ENCODE measurements at regions not wholly inside any gene's neighbourhood (a gene's known extent, or its start where the extent isn't known, plus 50 kb on each side); places are given as distances from the start of the nearest gene placed in this dataset.

- DNase-seq, result no peak
These were observed 845.4 kb upstream of the TMEM132C start for GRCh38 chr12:127421614-127422013.

DNA sequence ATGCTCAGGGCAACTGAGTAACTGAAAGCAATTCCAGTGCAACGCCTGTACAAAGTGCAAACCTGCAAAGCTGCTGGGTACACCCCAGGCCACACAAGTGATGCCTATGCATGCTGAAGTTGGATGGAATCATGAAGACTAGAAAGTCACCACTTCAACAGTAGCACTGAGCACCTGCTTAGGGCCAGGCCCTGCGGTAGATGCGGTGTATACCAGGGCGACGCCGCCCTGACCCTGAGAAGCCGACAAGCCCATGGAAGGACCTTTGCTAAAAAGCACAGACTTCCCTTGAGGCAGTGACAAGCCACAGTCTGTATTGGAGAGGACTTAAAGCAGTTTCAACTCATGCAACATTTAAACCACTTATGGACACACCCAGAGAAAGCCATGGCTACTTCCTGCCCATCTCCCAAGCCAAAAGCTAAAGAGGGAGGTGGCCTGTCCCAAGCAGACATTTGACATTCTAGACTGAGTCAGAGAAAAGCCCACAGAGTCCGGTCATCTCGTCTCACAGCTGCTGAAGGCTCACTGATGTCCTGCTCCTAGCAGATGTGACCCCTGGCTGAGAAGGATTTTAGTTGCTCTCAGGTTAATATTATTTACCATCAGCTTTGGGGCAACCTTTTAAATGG is 843.9 kb upstream of the TMEM132C start:
- DNase-seq, result no peak

DNA sequence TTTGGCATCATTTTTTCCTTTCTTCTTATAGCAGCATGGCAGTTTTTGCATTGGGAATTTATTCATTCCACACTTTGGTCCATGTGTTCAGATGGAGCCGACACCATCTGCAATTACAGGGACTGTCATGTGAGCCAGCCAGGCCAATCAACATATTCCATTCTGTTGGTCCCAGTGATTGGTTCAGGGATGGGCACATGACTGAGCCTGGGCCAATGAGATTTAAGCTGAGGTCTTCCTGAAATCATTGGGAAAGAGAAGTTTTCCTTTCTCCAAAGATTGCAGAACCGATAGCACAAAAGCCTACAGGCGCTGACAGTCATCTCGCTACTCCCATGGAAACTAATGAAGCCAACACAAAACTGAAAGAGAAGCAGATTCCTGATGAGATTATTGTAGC is 841.5 kb upstream of the TMEM132C start:
- DNase-seq, result no peak

- no peak for DNase-seq
These were observed 838.5 kb upstream of the TMEM132C start for GRCh38 chr12:127428420-127428819.

DNA sequence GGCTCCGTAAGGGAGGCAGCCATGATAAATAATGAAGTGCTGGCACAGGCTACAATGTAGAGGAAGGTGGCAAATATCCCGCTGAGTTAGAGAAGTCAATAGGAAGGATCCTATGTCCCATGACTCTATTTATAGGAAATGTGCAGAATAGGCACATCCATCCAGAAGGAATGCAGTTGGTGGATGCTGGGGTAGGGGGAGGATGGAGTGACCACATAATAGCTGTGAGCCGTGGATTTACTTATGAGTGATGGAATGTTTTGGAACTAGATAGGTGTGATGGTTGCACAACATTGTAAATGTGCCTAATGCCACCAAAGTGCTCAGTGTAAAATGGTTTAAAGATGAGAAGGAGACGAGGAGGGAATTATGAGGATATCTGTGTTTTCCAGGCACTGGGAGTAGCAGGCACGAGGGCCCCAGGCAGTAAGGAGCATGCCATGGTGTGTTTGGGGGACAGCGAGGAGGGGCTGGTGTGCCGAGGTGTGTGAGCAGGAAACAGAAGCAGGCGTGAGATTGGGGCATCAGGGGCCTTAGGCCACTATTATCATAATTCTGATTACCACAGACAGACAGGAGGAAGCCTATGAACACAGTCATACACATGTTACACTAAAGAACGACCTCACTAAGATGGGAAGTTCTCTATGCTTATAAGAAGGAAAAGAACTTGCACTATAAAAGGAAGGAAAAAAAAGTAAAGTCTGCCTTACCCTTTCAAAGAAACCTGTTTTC is 837.3 kb upstream of the TMEM132C start:
- no peak for DNase-seq

- no peak for DNase-seq
These were observed 836.6 kb upstream of the TMEM132C start for GRCh38 chr12:127430401-127430800.

- DNase-seq, result no peak
These were observed 835.8 kb upstream of the TMEM132C start for GRCh38 chr12:127431177-127431576.

DNA sequence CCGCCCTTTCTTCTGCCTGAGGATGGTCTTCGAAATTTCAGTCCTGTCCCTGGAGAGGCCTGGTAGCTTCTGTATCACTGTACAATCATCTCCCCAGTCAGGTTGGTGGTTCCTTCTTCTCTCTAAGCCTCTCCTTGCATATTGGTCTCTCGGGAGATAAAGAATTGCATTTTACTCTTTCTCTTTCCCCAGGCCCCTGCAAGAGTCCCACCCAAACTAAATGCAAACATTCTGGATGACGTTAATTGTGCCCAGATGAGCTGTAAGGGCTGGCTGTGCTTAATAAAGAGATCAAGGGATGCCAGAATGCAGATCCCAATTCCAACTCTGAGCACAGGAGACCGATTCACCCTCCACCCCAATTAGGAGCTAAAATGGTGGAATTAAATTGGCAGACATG is 835.4 kb upstream of the TMEM132C start:
- DNase-seq, result no peak

- DNase-seq, result no peak
These were observed 831.5 kb upstream of the TMEM132C start for GRCh38 chr12:127435439-127435838.

- DNase-seq, result no peak
These were observed 828.3 kb upstream of the TMEM132C start for GRCh38 chr12:127438512-127439244.

DNA sequence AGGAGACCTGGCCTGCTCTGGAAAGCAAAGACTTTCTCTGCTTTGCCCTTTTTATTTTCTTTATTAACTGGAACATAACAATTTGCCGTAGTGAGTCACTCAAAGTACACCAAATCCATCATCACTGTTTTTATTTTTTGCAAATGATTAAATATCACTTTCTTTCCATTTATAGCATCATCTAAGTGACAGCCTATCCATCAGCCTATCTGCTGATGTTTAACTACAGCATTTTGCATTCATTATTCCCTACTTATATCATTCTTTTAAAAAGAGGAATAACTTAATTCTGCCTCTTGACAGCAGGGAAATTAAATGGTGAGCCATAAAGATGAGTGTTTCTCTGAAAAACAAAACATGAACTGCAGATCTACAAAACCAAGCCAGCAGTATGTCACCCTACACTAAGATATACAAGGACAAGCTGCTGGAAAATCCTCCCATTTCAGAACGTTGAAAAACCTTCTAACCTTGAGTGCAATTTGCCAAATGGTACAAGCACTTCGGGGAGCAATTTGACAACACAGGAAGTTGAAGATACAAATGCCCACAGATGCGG is 821.3 kb upstream of the TMEM132C start:
- no peak for DNase-seq

DNA sequence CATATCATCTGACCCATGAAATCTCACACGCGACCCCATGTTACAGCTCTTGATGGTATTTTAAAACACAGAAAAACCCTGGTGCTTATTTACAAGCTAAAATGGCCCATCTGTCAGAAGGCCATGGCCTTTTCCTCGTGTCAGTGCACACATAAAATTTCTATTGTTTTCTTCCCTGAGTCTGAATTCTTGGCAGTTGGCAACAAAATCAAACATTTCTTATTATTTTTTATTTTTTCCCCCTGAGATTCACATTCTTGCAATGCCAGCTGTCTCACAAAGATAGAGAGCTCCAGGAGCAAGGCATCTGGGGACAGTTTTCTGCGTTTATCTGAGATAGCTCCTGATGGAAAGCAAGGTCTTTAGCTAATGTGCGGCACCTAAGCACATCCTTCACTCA is 818.1 kb upstream of the TMEM132C start:
- DNase-seq, result no peak

DNA sequence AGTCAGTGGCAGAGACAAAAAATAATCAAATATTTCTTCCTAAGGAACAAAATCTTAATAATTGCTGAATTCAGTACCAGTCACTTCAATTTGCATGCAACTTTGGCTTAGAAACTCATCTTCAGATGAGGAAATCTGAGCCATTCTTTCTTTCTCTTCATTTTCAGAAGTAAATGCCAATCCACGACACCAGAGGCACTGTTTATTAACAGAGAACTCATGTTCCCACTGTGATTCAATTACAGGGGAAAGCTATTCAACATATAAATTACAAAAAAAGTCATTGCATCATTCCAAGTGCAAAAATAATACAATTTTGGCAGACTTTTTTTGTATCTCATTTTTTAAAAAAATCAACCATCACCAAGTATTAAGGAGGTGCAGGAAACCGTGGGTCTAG is 816.1 kb upstream of the TMEM132C start:
- no peak for DNase-seq

- no peak for DNase-seq
These were observed 811.4 kb upstream of the TMEM132C start for GRCh38 chr12:127455347-127456265.

- DNase-seq, result no peak
These were observed 809.2 kb upstream of the TMEM132C start for GRCh38 chr12:127457726-127458125.

- DNase-seq, result no peak
These were observed 807.8 kb upstream of the TMEM132C start for GRCh38 chr12:127459166-127459565.

DNA sequence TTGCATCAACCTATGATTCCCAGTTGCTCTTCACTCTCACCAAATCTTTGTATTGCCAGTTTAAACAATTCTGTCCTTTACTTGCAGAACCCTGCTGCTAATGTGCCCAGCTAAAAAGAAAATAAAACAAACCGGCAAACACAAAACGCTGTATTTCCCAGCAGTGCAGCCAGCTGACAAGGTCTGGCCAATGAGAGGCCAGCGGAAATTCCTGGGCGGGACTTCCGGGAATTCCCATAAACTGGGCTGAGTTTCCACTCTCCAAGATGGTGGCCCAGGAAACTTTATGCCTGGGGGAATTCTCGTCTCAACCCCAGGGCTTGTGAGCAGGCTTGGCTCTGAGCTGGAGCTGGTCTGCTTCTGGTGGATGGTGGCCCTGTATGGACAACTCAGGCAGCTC is 807.3 kb upstream of the TMEM132C start:
- no peak for DNase-seq

- no peak for DNase-seq
These were observed 803.7 kb upstream of the TMEM132C start for GRCh38 chr12:127463237-127463636.

DNA sequence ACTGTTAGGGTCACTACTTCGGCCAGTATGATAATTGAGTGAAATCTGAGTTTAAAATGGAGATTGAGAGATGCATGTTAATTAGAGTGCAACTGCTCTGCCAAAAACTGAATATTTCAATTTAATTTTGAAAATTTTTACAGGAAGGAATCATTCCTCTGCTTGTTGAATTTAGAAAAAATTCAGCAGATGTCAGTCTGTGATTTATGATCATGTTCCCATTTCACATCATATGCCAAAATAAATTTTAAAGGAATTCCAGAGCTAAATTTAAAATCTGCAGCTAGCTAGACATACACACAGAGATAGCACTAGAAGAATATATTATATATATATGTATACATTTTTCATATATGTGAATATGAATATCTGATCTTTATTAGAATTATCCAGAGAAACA is 797.6 kb upstream of the TMEM132C start:
- no peak for DNase-seq

DNA sequence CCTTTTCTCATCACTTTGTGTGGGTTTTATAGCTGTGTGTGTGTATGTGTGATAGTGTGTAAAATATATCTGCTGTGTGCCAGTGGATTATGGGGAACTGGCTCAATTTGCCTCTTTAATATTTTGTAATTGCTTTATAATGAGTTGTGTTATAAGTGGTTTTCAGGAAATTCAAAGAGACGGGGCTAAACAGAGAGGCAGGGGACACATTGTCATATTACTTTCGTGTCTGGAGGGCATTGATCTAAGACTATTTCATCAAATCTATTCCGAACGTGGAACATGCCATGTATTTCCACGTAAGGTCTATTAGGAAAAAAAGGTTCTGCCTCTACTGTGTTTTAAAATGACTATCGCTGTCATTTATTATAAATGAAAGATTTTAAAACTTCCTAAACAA is 793.2 kb upstream of the TMEM132C start:
- DNase-seq, result no peak

DNA sequence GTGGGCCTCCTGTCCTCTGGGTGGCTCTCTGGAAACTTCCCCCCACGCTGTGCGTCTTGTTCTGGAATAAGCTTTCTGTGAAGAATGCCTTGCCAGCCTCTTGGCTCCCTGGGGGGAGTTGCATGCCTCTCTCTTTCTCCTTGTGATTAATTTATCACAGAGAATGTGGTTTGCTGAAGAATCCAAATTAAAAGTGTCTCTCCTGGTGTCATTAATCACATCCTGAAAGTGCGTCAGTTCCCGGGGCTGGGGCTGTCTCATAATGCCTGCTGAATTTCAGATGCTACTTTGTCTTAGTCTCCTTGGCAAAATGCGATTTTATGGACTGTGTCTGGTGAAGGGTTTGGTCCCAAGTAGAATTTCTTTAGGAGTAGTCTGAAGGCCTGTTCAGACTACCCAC is 787.7 kb upstream of the TMEM132C start:
- DNase-seq, result no peak

DNA sequence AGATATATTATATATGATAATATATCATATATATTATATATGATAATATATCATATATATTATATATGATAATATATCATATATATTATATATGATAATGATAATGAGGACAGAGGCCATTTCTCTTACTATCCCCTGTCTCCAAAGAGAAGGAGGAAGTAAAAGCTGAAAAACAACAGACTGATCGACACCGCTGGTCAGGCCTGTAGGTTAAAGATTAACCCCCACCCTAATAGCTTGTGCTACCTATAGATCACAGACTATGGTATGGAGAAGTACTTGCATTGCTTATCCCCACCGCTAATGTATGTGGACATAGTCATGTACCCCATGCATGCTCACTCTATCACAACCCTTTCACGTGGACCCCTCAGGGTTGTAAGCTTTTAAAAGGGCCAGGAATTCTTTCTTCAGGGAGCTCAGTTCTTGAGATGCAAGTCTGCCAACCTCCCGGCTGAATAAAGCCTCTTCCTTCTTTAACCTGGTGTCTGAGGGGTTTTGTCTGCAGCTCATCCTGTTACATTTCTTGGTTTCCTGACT is 786.1 kb upstream of the TMEM132C start:
- DNase-seq, result no peak

Data from NCI-H1092 treated with DMSO at 0.1 percent for 48 hours (cell line).